HG03064 (cell line): ENCODE measurements at regions not wholly inside any gene's neighbourhood (a gene's known extent, or its start where the extent isn't known, plus 50 kb on each side); places are given as distances from the start of the nearest gene placed in this dataset.

ENCODE experiments used
- ATAC-seq: cut with Tn5 transposase; IDR thresholded peaks from one replicate; pipeline ENCODE4 v1.9.1; 2021; ENCODE audit warnings: low read depth; ENCODE audit not compliant: unreplicated experiment

DNA sequence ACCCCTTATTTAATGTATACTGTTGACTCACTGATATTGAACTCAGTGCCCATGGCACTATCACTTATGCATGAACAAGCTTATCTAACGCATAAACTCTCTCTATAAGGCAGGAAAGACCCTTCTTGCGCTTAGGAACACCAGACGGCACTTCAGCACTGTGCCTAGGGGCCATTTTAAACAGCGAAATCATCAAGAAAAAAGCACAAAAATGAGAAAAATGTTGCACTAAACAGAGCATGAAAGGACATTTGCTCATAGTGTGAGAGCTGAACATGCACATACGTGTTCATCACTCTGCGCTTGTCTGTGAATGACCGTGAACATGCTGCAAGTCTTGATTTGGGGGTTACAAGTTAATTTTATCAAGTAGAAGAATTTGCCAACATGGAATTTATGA, 109.6 kb downstream of the WDR11 start:
- no peak for ATAC-seq

DNA sequence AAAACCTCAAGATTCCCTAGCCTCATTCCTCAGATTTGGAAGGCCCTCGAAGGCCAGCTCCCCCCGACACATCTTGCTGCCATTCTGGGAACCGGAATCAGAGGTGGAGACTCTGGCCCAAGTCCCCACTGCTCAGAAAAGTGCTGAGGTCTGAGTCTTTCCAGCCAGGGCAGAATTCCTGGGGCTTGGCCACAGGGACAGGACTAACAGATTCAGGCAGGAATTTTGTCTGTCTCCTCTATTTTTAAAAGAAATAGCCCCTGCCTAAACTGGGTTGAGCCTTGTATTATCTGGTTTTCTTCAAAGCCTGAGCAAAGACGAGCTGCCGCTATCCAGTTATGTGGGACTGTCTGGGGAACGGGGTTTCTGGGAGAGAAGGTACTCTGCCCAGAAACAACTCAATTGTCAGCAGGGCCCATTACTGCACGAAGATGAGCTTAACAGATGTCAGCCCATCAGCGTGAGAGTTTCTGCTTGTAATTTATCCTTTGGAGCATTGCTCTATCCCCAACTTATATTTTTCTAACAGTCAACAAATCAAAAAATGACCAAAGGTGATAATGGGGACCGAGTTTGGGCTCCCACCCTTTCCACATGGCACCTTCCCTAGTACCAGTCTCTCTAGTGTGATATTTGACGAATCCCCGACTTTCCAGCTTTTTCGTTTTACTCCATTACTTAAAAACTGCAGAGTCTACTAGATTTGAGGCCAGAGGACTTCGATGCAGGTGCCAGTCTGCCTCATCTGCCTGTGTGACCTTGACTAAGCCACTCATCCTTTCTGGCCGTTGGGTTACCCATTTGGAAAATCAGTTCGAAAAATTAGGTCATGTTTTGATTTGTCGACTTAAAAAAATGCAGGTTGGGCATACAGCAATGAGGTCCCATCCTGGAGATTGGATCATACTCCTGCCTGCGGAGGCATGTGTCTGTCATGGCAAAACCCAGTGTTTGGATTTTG, 110.9 kb downstream of the WDR11 start:
- no peak for ATAC-seq

DNA sequence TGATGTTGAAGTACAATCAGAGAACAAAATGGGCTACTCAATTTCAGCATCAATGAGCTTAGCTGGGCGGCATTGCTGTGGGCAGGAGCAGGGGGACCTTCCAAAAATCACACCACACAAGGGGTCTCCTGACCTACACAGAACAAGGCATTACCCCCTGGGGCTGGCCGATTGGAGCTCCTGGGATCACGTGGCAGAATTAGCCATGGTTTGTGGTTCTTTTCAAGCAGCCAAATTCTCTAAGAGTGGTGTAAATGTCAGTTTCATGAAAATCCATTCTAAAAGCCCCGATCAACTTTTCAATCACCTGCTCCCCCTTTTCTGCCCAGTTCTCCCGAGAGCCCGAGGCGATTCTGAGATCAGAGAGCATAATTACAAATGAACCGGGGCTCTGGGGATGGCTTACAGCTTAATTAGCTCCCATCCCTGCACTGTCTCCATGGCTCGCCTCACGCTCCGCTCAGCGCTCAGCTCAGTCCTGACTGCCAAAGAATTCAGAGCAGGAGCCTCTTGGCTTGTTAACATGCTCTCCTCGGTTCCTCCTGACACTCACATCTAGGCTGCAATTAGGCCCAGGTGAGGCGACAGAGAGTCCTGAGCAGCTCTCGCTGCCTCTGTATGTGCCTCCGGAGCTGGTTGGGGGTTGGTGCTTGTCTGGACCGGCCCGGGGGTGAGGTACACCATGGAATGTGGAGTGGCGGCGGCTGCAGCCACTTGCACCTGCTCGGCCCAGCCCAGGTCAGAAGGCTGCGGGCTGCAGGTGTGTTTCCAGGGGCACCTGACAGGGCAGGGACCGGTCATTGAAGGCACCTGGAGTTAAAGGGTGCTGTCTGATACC, 111.8 kb downstream of the WDR11 start:
- ATAC-seq = no peak

DNA sequence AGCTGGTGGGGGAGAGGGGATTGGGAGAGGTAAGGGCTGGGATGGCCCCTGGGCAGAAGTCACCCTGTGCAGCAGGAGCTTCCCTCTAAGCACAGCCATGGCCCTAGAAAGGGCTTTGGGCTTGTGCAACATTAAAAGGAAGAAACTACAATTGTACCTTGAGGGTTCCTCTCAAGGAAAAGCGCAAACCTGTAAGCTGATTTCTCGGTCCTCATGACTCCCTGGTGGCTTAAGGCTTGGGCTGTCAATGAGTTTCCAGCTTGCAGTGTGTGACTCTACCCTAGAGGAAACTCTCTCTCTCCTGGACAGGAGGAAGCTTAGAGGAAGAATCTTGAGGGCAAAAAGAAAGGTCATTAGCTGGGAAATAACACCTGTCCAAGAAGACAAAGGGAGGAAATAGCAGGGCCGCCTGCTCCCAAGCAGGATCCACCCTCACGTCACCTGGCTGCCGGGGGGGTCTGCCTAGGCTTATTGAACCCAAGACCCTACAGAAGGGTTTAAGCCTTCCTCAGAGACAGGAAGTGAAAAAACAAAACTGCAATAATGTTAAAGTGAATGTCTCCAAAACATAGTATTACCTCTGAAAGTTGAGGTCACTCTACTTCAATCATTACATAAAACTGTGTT, 112.5 kb downstream of the WDR11 start:
- no peak for ATAC-seq

DNA sequence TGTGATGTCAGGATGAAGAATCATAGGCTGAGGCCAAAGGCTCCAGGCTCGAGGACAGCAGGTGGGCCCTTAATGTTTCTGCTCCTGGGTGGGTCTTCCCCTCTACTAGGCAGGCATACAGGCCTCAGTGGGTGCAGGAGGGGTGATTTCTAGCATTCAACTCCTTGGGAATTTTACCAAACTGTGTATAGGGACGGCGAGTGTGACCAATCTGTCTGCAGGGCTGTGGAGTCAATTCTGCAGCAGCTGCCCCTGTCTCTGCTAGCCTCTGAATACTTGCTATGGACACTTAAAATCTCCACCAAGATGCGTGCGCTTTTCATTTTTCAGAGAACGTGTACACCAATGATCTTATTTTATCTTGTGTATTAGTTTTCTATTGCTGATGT, 115.5 kb downstream of the WDR11 start:
- no peak for ATAC-seq

DNA sequence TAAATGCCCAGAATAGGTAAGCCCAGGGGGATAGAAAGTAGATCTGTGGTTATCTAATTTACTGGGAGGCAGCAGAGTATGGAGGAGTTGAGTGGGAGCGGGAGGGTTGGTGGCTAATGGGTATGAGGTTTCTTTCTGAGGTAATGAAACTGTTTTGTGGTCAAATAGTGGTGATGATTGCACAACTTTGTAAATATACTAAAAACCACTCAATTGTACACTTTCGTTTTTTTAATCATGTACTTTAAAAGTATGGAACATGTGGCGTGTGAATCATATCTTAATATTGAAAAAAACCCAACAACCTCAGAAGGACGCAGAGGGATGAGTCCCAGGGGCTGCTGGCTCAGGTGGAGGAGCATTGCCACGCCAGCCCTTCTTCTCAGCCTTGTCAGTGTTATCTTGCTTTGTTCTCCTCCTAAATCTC, 118.1 kb downstream of the WDR11 start:
- ATAC-seq = no peak

DNA sequence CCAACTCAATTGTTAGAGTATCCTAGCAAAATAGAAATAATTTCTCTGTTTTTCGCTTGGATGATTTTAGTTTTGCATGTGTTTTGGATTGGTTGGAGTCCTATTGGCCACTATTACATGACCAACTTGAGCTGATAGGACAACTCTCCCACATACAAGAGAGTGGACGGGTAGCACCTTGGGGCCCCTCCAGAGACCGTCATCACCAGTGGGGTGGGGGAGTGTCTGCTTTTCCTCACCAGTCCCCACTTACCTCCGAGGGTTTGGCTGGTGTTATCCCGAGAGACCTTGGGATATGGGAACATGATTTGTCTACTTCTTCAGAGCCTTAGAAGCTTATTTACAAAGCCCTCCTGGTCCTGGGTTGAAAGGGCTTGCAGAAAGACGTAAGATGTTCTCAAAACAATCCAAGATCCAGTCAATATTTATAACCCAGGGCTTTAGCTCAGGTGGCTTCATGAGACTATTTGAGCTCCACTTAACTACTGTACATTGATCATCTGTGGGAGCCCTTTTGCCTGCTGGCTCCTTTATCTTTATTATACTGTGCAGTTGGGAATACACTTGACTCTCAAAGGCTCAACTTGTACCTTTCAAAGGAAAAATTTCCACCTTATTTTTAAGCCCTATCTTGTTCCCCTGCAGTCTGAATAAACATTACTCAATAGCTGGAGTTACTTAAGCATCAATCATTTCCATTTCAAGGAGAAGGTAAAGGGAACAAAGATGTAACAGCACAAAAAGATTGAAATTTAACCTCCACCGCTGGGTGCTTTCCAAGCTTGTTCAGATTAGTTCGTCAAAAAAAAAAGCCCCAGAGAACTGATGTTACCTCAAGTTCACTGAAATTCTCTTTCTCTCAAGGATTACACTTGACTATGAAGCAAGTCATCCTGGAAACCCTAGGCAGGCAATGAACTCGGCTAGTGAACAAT, 119.7 kb downstream of the WDR11 start:
- no peak for ATAC-seq

DNA sequence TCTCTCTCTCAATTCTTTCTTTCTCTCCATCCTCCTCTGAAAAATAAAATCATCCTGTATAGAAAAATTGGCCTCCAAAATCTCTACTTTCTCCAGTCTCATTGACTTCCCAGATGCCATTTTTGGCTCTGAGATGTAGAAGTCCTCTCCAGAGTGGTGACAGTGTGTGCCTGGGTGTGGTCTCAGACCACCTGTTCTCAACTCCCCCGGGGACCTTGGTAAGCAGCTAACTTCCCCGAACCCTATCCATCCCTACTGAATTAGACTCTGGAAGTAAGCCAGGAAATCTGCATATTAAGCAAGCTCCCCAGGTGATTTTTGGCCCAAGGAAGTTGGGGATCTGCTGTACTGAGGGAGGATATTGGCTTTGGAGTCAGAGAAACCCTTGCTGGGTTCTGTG, 120.5 kb downstream of the WDR11 start:
- ATAC-seq = no peak

DNA sequence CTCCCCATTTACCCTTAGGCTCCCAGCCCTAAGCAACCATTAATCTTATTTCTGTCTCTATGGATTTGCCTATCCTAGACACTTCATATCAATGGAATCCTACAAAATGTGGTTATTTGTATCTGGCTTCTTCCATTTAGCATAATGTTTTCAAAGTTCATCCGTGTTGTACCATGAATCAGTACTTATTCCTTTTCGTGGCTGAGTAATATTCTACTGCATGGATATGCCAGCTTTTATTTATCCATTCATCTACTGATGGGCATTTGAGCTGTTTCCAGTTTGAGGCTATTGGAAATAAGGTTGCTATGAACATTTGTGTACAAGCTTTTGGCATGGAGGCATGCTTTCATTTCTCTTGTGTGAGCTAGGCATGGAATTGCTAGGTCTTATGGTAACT, 121.1 kb downstream of the WDR11 start:
- ATAC-seq = no peak

DNA sequence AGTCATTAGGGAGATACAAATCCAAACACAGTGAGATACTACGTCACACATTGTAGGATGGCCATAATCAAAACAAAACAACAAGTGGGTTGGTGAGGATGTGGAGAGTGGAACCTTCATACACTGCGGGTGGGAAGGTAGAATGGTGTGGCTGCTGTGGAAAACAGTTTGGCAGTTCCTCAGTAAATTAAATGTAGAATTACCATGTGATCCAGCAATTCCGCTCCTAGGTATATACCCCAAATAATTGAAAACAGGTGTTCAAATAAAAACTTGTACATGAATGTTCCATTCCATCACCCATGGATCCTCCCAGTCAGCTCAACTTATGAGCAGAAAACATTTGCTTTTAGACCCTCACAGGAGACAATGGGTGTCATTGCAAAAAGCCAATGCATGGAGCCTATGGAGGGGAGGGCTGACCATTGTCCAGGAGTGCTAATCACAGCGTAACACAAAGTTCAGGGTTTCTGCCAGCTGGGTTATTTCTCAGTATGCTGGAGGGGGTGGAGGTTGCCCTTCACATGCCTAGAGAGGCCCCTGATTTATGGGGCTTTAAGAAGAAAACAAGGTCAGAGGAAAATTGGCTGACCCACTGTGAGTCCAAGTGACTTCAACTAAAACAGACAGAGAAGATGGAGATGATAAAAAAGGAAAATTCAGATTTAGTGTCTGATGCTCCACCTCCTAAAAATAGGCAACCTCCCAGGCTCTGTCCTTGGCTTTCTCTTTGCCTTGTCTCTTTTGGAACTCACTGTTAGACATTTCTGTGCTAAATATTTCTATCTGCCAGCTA, 124.1 kb downstream of the WDR11 start:
- no peak for ATAC-seq

DNA sequence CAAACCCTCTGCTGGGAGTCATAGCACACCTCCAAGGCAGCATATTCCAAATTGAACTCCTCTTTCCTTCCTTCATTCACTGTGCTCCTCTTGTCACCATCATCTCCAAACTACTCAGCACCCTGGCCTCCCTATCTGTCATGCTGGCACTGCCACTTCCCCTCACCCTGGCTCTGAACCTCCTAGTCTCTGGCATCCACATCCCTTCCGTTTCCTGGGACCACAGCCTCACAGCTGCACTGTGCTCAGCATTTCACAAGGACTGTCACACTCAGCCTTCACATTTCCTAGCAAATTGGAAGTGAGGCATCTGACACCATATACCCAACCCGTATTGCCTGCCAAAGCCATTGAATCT, 124.7 kb downstream of the WDR11 start:
- no peak for ATAC-seq

DNA sequence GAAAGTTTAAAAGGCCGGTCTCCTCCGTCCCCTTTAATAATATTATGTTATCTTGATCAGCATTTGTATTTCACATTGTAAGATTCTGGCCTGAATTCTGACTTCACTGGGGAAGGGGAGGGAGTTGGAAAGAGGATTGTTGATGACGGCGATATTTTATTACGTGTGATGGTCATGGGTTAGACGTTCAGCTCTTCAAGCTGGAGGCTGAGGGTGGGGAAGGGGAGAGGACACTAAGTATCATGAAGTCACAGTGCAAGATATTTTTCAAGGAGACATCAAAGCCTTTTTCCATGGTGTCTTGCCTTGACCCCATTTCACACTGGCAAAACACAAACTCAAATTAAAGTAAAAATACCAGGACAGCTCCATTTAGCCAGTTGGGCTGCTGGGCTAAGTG, 126.7 kb downstream of the WDR11 start:
- no peak for ATAC-seq

DNA sequence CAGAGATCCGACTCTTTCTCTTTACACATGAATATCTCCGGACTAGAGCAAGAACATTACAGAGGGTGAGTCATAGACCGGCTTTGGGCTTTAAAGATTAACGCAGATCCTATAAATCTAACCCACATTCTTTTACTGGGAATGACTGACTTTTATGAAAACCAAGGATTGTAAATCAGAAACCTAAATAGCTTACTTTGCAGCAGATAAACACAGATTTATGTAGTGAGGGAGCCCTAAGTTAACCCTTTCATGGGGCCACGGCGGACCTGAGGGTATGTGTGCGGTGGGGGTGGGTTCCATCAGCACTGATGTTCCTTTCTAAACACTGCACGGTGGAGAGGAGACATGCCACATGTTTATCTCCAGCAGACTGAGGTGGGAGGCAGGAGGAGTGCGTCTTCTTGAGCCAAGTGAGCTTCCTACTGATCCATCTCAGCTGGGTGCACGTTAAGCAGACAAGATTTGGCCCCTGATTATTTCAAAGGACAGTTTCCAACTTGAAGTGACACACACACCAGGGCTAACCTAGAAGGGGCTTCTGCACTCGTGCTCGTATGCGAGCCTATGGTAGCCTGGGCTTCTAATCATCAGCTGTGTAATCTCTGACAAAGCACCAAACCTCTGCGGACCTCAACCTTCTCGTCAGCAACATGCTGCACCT, 127.6 kb downstream of the WDR11 start:
- no peak for ATAC-seq

DNA sequence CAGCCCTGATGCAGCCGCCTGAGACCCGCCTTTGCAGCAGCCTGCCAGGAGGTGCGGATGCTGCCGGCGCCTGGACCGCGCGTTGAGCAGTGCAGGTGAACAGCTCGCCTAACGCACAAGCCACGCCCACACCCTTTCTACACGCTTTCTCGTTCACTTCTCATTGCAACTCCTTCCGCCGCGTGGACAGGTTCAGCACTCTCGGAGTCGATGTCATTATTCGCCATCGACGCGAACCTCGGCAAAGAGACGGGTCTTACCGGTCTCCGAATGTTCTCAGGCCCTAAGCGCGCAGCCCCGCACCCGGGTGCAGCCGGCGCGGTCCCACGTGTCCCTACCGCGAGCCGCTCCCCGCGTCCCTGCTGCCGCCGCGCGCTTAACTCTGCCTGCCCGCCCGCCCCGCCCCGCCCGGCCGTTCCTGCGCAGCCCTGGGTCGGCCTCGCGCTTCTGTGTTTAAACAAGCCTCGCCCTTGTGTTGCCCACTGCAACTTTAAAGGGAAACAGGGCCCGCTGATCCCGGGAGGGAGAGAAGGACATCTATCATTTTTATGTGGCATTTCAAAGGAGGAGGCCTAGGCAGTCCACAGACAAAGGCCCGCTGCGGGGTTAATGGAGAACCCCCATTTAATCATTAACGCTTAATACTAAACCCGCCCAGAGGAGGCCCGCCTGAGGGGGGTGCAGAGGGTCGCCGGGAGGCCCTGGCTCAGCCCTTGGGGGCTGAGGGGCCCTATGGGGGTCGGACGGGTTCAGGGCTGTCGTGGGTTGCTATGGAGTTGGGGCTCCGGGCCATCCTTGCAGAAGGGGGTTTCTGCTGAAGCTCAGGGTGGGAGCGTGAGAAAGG, 128.5 kb downstream of the WDR11 start:
- ATAC-seq = no peak

DNA sequence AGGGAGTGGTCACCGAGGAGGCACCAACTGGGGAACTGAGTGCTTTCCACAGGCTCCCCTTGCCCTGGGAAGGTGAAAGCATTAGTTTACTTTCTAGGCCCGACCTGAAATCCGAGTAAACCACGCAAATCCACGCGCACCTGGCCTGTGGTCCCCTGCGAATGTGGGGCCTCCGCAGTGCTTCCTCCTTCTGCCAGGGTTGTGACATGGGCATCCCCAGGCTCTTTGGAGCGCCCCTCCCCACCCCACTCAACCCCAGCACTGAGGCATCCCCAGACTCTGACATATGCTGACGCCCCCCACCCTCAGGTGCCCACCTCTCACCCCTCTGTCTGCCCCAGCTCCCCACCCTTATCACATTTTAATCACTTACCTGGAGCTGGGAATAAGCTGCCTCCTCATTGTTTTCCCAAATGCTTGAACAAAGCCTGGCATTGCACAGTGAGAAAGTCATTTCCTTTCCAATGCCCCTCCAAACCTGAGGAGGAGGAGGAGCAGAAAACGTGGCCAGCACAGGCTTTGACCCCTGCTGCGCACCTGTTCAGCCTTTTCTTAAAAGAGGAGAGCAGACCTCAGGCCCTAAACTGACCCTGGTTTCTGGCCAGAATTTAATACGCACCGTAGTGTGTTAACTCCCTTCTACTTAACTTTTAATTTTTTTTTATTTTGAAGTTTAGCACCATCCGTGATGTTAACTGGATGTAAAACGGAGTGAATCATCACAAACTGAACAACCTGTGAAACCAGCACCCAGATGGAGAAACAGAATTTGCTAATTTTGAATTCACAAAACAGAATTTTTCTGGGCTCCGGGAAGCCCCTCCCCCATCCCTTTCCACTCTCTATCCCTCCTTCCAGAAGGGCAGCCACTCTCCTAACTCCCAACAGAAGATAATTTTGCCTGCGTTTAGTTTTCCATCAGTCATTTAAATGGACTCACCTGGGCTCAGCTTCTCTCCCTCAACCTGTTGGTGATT, 129.4 kb downstream of the WDR11 start:
- ATAC-seq = no peak

DNA sequence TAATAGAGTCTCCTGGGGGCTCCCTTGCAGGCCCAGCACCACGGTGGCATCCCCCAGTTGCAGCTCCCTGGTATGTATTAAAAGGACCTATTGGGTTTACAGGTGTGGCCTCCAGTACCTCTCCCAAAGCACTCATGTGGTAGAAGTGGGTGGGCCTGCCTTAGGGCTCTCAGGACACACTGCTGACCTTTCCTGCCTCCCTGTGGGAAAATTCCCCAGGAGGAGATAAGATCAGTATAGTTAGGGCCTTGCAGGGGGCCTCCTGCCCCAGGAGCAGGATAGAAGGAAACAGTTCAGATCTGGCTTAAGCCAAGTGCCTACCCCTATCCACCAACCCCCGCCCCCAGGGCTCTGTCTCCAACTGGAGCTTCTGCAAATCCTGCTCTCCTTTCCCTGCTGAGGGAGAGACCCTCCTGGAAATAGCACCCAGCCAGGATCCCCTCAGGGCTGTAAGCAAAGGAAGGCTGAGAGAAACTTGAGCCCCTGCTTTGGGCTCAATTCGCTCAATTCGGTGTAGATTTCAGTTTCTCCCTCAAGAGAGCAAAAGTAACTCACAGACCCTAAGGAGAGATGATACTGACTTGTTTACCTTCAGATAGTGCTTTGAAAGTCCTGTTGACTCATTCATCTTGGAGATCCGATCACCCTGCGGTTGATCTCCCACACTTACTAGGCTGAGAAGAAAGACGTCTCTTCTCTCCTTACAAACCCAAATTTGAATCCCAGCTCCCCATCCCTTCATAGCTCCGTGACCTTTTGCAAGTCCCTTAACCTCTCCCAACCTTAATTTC, 130.6 kb downstream of the WDR11 start:
- ATAC-seq = no peak
